ENCODE measurements at regions not wholly inside any gene's neighbourhood (a gene's known extent, or its start where the extent isn't known, plus 50 kb on each side); places are given as distances from the start of the nearest gene placed in this dataset.

GRCh38 chr5:142387024-142387682, 62.3 kb upstream of the SPRY4 start:
- no peak for TF ChIP-seq PATZ1 (CRISPR knock-in tag; IDR thresholded peaks at IDR 0.05; ENCODE audit: borderline replicate concordance)
- TF ChIP-seq ZFP3 (CRISPR knock-in tag; IDR thresholded peaks at IDR 0.05) = no peak
- TF ChIP-seq TSHZ2 (CRISPR knock-in tag; IDR thresholded peaks at IDR 0.05) = no peak
- TF ChIP-seq BACH2 (CRISPR knock-in tag; IDR thresholded peaks at IDR 0.05; ENCODE audit: borderline replicate concordance) = no peak
- no peak for TF ChIP-seq ZFP30 (CRISPR knock-in tag; IDR thresholded peaks at IDR 0.05)
- no peak for TF ChIP-seq CSDC2 (CRISPR knock-in tag; IDR thresholded peaks at IDR 0.05)
- no peak for TF ChIP-seq CREB5 (CRISPR knock-in tag; IDR thresholded peaks at IDR 0.05; ENCODE audit: low read depth)
- no peak for TF ChIP-seq ESRRG (CRISPR knock-in tag; IDR thresholded peaks at IDR 0.05)
- no peak for TF ChIP-seq ZNF8 (CRISPR knock-in tag; IDR thresholded peaks at IDR 0.05)

All from SK-N-SH treated with all-trans-retinoic acid at 6 μM for 48 hours (cell line).